Skeletal muscle cell (primary cell): ENCODE measurements at regions not wholly inside any gene's neighbourhood (a gene's known extent, or its start where the extent isn't known, plus 50 kb on each side); places are given as distances from the start of the nearest gene placed in this dataset.
"Not testable (repeated sequence)": the region's sequence is repeated elsewhere in the genome, so short reads cannot be mapped to it uniquely, and the experiment has no call there.

ENCODE experiments used
- DNase-seq: peaks from one replicate; pipeline ENCODE4 v3.0.0-alpha.2; 2010; ENCODE audit warnings: low read depth
- H3K4me3 ChIP-seq: 2 replicates; pipeline ENCODE4 v1.5.1; 2011; ENCODE audit warnings: low read depth, mild to moderate bottlenecking, control low read depth, low read length, moderate library complexity

- H3K4me3 ChIP-seq, result no peak overlapping the region
- no peak for DNase-seq
Measured at GRCh38 chr13:23947893-23948292, 50.6 kb upstream of the C1QTNF9B start.

GRCh38 chr13:23949200-23949599 is 51.9 kb upstream of the C1QTNF9B start:
- DNase-seq, result no peak
- H3K4me3 ChIP-seq, result no peak overlapping the region

GRCh38 chr13:23949736-23950135 is 52.4 kb upstream of the C1QTNF9B start:
- no peak overlapping the region for H3K4me3 ChIP-seq
- no peak for DNase-seq

GRCh38 chr13:23950736-23951510 is 53.6 kb upstream of the C1QTNF9B start:
- no peak overlapping the region for H3K4me3 ChIP-seq
- no peak for DNase-seq

GRCh38 chr13:23952796-23953195 is 55.5 kb upstream of the C1QTNF9B start:
- no peak for DNase-seq
- no peak overlapping the region for H3K4me3 ChIP-seq

- DNase-seq, result no peak
- no peak overlapping the region for H3K4me3 ChIP-seq
Measured at GRCh38 chr13:23953860-23954512, 56.7 kb upstream of the C1QTNF9B start.

GRCh38 chr13:23955064-23955463 is 57.8 kb upstream of the C1QTNF9B start:
- no peak for DNase-seq
- no peak overlapping the region for H3K4me3 ChIP-seq

- no peak overlapping the region for H3K4me3 ChIP-seq
- DNase-seq, result no peak
Measured at GRCh38 chr13:23956106-23956505, 58.8 kb upstream of the C1QTNF9B start.

- DNase-seq, result no peak
- H3K4me3 ChIP-seq, result no peak overlapping the region
Measured at GRCh38 chr13:23957981-23958380, 60.7 kb upstream of the C1QTNF9B start.

GRCh38 chr13:23959231-23959862 is 62.0 kb upstream of the C1QTNF9B start:
- H3K4me3 ChIP-seq, result no peak overlapping the region
- DNase-seq, result no peak

GRCh38 chr13:23960566-23961156 is 63.4 kb upstream of the C1QTNF9B start:
- no peak for DNase-seq
- no peak overlapping the region for H3K4me3 ChIP-seq

GRCh38 chr13:23963184-23963931 is 66.1 kb upstream of the C1QTNF9B start:
- no peak overlapping the region for H3K4me3 ChIP-seq
- no peak for DNase-seq

- no peak for DNase-seq
Measured at GRCh38 chr13:23963947-23964346, 66.6 kb upstream of the C1QTNF9B start.

GRCh38 chr13:23965346-23965745 is 68.0 kb upstream of the C1QTNF9B start:
- H3K4me3 ChIP-seq, result no peak overlapping the region
- no peak for DNase-seq

More at GRCh38 chr13:23963947-23964346, 66.6 kb upstream of the C1QTNF9B start:
- H3K4me3 ChIP-seq, result no peak overlapping the region

GRCh38 chr13:23966221-23966690 is 69.0 kb upstream of the C1QTNF9B start:
- no peak overlapping the region for H3K4me3 ChIP-seq
- no peak for DNase-seq

- no peak for DNase-seq
- H3K4me3 ChIP-seq, result no peak overlapping the region
Measured at GRCh38 chr13:23966691-23967615, 69.7 kb upstream of the C1QTNF9B start.

GRCh38 chr13:23967792-23968191 is 70.5 kb upstream of the C1QTNF9B start:
- H3K4me3 ChIP-seq, DNase-seq: not testable (repeated sequence)

- no peak for DNase-seq
- no peak overlapping the region for H3K4me3 ChIP-seq
Measured at GRCh38 chr13:23969647-23970046, 72.3 kb upstream of the C1QTNF9B start.
